Kidney (tissue), 13 donors: ENCODE measurements at regions not wholly inside any gene's neighbourhood (a gene's known extent, or its start where the extent isn't known, plus 50 kb on each side); places are given as distances from the start of the nearest gene placed in this dataset.

Experiments used
- DNase-seq, 5 donors: peaks; one replicate each; pipeline ENCODE4 v3.0.0-alpha.2; 2013 to 2020
- FAIRE-seq: peaks from 2 replicates; lab custom pipeline; 2012; peaks lifted over from hg19 to GRCh38; lab: Jason Lieb, UNC
- H3K27ac ChIP-seq, 2 donors: one replicate each; pipeline ENCODE4 v1.7.0; 2013; ENCODE audit warnings: low read depth in 2 of 2, low read length in 2 of 2, inconsistent platforms in 1 of 2
- H3K27me3 ChIP-seq: one replicate; pipeline ENCODE4 v1.7.1; 2013; ENCODE audit warnings: low read length, inconsistent platforms; ENCODE audit not compliant: control insufficient read depth, insufficient read depth
- H3K36me3 ChIP-seq, 3 donors: one replicate each; pipeline versions ENCODE4 v1.7.0 to v1.7.1; 2013; ENCODE audit warnings: low read length in 3 of 3, control low read depth in 1 of 3, inconsistent platforms in 1 of 3; ENCODE audit not compliant: insufficient read depth in 3 of 3, control insufficient read depth in 2 of 3
- H3K4me1 ChIP-seq, 3 donors: one replicate each; pipeline versions ENCODE4 v1.7.0 to v1.7.1; 2013; ENCODE audit warnings: low read length in 3 of 3, inconsistent platforms in 1 of 3, low read depth in 1 of 3; ENCODE audit not compliant: control insufficient read depth in 2 of 3, insufficient read depth in 2 of 3
- H3K4me3 ChIP-seq, 3 donors: one replicate each; pipeline versions ENCODE4 v1.7.0 to v1.8.1; 2013; ENCODE audit warnings: low read length in 3 of 3, control low read depth in 1 of 3, inconsistent platforms in 1 of 3
- H3K9ac ChIP-seq, 3 donors: one replicate each; pipeline versions ENCODE4 v1.7.0 to v1.7.1; 2013; ENCODE audit warnings: low read length in 3 of 3, control low read depth in 1 of 3, inconsistent platforms in 1 of 3
- H3K9me3 ChIP-seq, 3 donors: one replicate each; pipeline versions ENCODE4 v1.7.0 to v1.7.1; 2013; ENCODE audit warnings: low read length in 3 of 3, control low read depth in 1 of 3, inconsistent platforms in 1 of 3; ENCODE audit not compliant: control insufficient read depth in 2 of 3, insufficient read depth in 1 of 3
- CTCF ChIP-seq: IDR thresholded peaks from 3 replicates; pipeline ENCODE4 v1.5.1; 2012; ENCODE audit warnings: mild to moderate bottlenecking, moderate library complexity, borderline replicate concordance; ENCODE audit not compliant: insufficient read depth; ENCODE audit errors: extremely low read depth
- intact Hi-C: fragments of 100-400 bp; cut with DNase I; formaldehyde crosslinking; loops from one replicate; pipeline ENCODE4 v1.11.1; 2022
- donor health status: control.
- donor health status: control.
- donor health status: control.
- donor health status: control.
- donor health status: control.
- donor health status: DM: yes; HTN: yes; CAD: no.
- donor health status: Normal renal cell carcinoma (clear cell type).

- Histone ChIP-seq H3K27me3 (no peaks in the 10 kb centered on the region), H3K4me1 (no peaks in the 10 kb centered on the region), H3K9ac (no peak overlapping the region), H3K4me3 (no peak overlapping the region), H3K36me3 (no peaks in the 10 kb centered on the region), H3K9me3 (no peaks in the 10 kb centered on the region), H3K27ac (no peak overlapping the region)
- no peak for TF ChIP-seq CTCF
- intact Hi-C loops, result no loop called here
- FAIRE-seq (no peak), DNase-seq (peak in 1 of 5 donors; percentile 57)
Measured at GRCh38 chr6:163820745-163821458, 406.4 kb downstream of the QKI start.

GRCh38 chr6:163820171-163820570 lies 405.7 kb downstream of the QKI start:
- Histone ChIP-seq H3K36me3 (no peaks in the 10 kb centered on the region), H3K9ac (no peak overlapping the region), H3K27ac (no peak overlapping the region), H3K27me3 (no peaks in the 10 kb centered on the region), H3K4me1 (no peaks in the 10 kb centered on the region), H3K4me3 (no peak overlapping the region), H3K9me3 (no peaks in the 10 kb centered on the region)
- TF ChIP-seq CTCF, result no peak
- intact Hi-C loops, result no loop called here
- no peak for DNase-seq
- FAIRE-seq, result no peak

- Histone ChIP-seq H3K4me3 (no peak overlapping the region), H3K9me3 (no peaks in the 10 kb centered on the region), H3K9ac (no peak overlapping the region), H3K36me3 (no peaks in the 10 kb centered on the region), H3K4me1 (no peaks in the 10 kb centered on the region), H3K27me3 (no peaks in the 10 kb centered on the region), H3K27ac (no peak overlapping the region)
- FAIRE-seq (no peak), DNase-seq (no peak)
- intact Hi-C loops, result no loop called here
- TF ChIP-seq CTCF, result no peak
Measured at GRCh38 chr6:163818719-163819118, 404.2 kb downstream of the QKI start.

GRCh38 chr6:163816441-163816840 lies 401.9 kb downstream of the QKI start:
- no peak for TF ChIP-seq CTCF
- H3K27ac ChIP-seq, result no peak overlapping the region
- H3K36me3 ChIP-seq, result no peaks in the 10 kb centered on the region
- H3K4me1 ChIP-seq, result no peaks in the 10 kb centered on the region
- no peak for FAIRE-seq
- H3K9me3 ChIP-seq, result no peaks in the 10 kb centered on the region
- DNase-seq, result no peak
- H3K9ac ChIP-seq, result no peak overlapping the region
- H3K27me3 ChIP-seq, result no peaks in the 10 kb centered on the region
- intact Hi-C loops, result no loop called here
- no peak overlapping the region for H3K4me3 ChIP-seq
